ENCODE measurements at regions not wholly inside any gene's neighbourhood (a gene's known extent, or its start where the extent isn't known, plus 50 kb on each side); places are given as distances from the start of the nearest gene placed in this dataset.

DNA sequence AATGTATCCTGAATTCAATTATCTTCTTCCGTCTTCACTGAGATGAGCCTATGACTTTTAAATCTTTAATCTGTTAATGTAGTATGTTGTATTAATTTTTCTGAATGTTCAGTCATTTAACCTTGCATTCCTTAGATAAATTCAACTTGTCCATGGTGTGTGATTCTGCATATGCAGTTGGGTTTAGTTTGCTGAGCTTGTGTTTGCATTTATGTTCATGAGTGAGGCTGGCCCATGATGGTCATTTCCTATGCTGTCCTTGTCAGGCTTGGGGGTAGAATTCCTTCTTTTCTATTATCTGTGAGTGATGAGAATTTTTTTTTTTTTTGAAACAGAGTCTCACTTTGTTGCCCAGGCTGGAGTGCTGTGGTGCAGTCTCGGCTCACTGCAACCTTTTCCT lies 131.8 kb upstream of the COL5A1 start:
- H3K9me3 ChIP-seq = no peaks in the 10 kb centered on the region
- no peaks in the 10 kb centered on the region for H3K27me3 ChIP-seq
- H3K27ac ChIP-seq = no peak overlapping the region
- intact Hi-C loops (cut with DNase I) = no loop called here
- no peaks in the 10 kb centered on the region for H3K4me1 ChIP-seq
- H3K4me3 ChIP-seq = no peak overlapping the region
- no peaks in the 10 kb centered on the region for H3K36me3 ChIP-seq
- DNase-seq (ENCODE audit: extremely low spot score in 2 of 2) = no peak
- TF ChIP-seq POLR2AphosphoS5 (IDR thresholded peaks at IDR 0.05; ENCODE audit: insufficient read depth in 1 of 2, low read depth in 1 of 2) (no peak), POLR2A (IDR thresholded peaks at IDR 0.05) (no peak)
- TF ChIP-seq, protein P1, sequence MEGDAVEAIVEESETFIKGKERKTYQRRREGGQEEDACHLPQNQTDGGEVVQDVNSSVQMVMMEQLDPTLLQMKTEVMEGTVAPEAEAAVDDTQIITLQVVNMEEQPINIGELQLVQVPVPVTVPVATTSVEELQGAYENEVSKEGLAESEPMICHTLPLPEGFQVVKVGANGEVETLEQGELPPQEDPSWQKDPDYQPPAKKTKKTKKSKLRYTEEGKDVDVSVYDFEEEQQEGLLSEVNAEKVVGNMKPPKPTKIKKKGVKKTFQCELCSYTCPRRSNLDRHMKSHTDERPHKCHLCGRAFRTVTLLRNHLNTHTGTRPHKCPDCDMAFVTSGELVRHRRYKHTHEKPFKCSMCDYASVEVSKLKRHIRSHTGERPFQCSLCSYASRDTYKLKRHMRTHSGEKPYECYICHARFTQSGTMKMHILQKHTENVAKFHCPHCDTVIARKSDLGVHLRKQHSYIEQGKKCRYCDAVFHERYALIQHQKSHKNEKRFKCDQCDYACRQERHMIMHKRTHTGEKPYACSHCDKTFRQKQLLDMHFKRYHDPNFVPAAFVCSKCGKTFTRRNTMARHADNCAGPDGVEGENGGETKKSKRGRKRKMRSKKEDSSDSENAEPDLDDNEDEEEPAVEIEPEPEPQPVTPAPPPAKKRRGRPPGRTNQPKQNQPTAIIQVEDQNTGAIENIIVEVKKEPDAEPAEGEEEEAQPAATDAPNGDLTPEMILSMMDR (IDR thresholded peaks at IDR 0.05) = no peak

DNA sequence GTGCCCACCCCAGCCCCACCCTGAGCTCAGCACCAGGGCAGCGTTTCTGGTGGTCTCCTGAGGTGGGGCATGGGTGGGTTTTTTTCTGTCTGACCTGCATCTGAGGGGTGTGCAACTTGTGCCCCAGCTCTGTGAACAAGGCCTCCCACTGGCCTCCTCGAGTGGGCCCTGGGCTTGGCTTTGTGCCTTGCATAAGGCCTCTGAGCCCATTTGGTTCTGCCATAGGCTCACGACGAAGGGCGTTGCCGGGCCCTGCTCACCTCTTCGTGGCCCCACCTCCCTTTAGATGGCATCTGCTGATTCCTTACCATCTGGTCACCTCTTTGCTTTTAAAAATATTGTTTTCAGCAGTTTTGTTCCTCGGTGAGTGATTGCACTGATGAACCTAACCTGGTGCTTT lies 127.1 kb upstream of the COL5A1 start:
- TF ChIP-seq, protein P1 (IDR thresholded peaks at IDR 0.05) = no peak
- TF ChIP-seq POLR2A (IDR thresholded peaks at IDR 0.05) (no peak), POLR2AphosphoS5 (IDR thresholded peaks at IDR 0.05; ENCODE audit: insufficient read depth in 1 of 2, low read depth in 1 of 2) (no peak)

DNA sequence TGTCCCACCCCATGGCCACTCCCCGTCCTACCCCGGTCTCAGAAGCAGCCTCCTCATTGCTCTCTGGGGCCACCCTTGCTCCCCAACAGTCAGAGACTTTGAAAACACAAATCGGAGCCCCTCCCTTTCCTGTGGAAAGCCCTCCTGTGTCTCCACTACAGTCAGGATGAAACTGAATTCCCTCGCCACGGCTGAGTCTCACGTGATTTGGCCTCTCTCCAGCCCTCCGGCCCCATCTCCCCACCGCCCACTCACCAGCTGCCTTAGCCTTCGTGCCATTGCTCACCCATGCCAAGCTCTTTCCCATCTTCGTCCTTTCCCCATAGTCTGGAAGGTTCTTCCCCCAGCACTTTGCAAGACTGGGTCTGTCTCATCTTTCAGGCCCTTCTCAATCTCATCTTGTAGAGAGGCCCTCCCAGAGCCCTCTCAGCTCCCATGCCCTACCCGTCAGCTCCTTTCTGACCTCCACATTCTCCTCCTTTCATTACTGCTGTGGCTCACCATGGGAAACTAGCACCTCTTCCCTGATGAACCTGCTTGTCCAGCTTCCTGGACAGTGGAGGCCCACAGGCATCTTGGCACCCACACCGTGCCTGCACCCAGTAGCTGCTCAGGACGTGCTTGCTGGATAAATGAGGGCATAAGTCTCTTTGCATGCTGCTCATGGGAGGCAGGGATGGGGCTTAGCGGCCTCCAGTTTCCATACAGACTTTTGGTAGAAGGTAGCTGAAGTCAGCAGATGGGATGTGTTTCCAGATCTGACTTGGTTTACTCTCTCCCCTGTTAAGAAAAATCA lies 126.4 kb upstream of the COL5A1 start:
- Histone ChIP-seq H3K4me1 (no peaks in the 10 kb centered on the region), H3K4me3 (no peak overlapping the region), H3K9me3 (no peaks in the 10 kb centered on the region), H3K27ac (no peak overlapping the region), H3K36me3 (no peaks in the 10 kb centered on the region), H3K27me3 (no peaks in the 10 kb centered on the region)
- DNase-seq (ENCODE audit: extremely low spot score in 2 of 2) = no peak
- TF ChIP-seq POLR2A (IDR thresholded peaks at IDR 0.05) = no peak
- TF ChIP-seq, protein P1 (IDR thresholded peaks at IDR 0.05) = no peak
- no peak for TF ChIP-seq POLR2AphosphoS5 (IDR thresholded peaks at IDR 0.05; ENCODE audit: insufficient read depth in 1 of 2, low read depth in 1 of 2)
- intact Hi-C loops (cut with DNase I) = no loop called here

More for the DNA sequence above, 127.1 kb upstream of the COL5A1 start:
- H3K27me3 ChIP-seq = no peaks in the 10 kb centered on the region
- H3K36me3 ChIP-seq = no peaks in the 10 kb centered on the region
- H3K27ac ChIP-seq = no peak overlapping the region
- no peaks in the 10 kb centered on the region for H3K4me1 ChIP-seq
- DNase-seq (ENCODE audit: extremely low spot score in 2 of 2) = no peak
- intact Hi-C loops (cut with DNase I) = no loop called here
- no peaks in the 10 kb centered on the region for H3K9me3 ChIP-seq
- H3K4me3 ChIP-seq = no peak overlapping the region

DNA sequence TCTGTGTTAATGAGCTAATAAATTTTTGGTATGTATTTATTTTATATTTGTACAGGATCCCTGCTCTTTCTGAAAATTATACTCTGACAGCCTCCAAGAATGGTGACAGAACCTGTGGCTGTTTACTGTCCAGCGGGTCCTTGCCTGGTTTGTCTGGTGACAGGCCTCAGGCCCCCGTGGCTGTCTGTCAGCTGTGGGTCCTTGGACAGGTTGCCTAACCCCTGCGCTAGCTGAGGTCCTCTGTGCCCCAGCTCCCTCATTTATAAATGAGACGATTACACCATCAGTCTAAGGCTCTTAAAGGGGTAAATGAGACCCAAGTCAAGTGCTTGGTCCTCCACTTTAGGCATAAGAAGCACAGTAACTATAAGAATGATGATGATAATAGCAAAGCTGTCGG lies 125.1 kb upstream of the COL5A1 start:
- Histone ChIP-seq H3K27me3 (no peaks in the 10 kb centered on the region), H3K9me3 (no peaks in the 10 kb centered on the region), H3K4me1 (no peaks in the 10 kb centered on the region), H3K4me3 (no peak overlapping the region), H3K36me3 (no peaks in the 10 kb centered on the region), H3K27ac (no peak overlapping the region)
- TF ChIP-seq POLR2AphosphoS5 (IDR thresholded peaks at IDR 0.05; ENCODE audit: insufficient read depth in 1 of 2, low read depth in 1 of 2) = no peak
- no peak for TF ChIP-seq POLR2A (IDR thresholded peaks at IDR 0.05)
- TF ChIP-seq, protein P1 (IDR thresholded peaks at IDR 0.05) = no peak
- intact Hi-C loops (cut with DNase I) = no loop called here
- no peak for DNase-seq (ENCODE audit: extremely low spot score in 2 of 2)

DNA sequence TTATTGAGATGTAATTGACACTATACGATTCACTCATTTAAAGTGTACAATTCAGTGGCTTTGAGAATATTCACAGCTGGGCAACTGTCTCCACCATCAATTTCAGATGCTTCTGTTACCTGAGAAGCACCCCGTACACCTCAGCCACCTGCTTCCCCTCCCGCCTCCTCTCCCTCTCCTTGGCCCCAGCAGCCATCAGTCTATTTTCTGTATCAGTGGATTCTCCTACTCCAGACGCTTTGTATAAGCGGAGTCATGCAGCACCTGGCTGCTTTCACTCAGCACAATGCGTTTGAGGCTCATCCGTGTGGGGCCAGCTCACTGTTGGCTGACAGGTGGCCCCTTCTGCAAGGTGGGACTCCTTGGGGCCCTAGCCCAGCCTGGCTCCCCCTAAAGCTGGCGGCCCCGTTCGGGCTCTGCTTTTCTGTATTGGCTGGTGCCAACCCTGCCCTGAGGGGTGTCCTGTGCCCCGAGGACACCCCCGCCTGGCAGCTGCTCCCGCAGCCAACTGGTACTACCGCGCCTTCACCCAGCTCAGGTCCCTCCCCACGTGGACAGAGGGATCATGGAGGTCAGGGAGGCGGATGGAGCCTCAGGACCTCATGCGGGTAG lies 124.4 kb upstream of the COL5A1 start:
- Histone ChIP-seq H3K27ac (no peak overlapping the region), H3K36me3 (no peaks in the 10 kb centered on the region), H3K4me3 (no peak overlapping the region), H3K9me3 (no peaks in the 10 kb centered on the region), H3K27me3 (no peaks in the 10 kb centered on the region), H3K4me1 (no peaks in the 10 kb centered on the region)
- TF ChIP-seq POLR2AphosphoS5 (IDR thresholded peaks at IDR 0.05; ENCODE audit: insufficient read depth in 1 of 2, low read depth in 1 of 2) (no peak), POLR2A (IDR thresholded peaks at IDR 0.05) (no peak)
- TF ChIP-seq, protein P1 (IDR thresholded peaks at IDR 0.05) = no peak
- intact Hi-C loops (cut with DNase I) = no loop called here
- no peak for DNase-seq (ENCODE audit: extremely low spot score in 2 of 2)

All from vagina (tissue), 2 donors.